HG03432 (cell line): ENCODE measurements at regions not wholly inside any gene's neighbourhood (a gene's known extent, or its start where the extent isn't known, plus 50 kb on each side); places are given as distances from the start of the nearest gene placed in this dataset.
A peak's percentile ranks its signal among the peaks of the same experiment; 100 is the strongest.
"Not testable (repeated sequence)": the region's sequence is repeated elsewhere in the genome, so short reads cannot be mapped to it uniquely, and the experiment has no call there.

Source experiments
- ATAC-seq: cut with Tn5 transposase; IDR thresholded peaks from one replicate; pipeline ENCODE4 v1.9.1; 2021; ENCODE audit warnings: mild to moderate bottlenecking, moderate library complexity; ENCODE audit not compliant: unreplicated experiment

DNA sequence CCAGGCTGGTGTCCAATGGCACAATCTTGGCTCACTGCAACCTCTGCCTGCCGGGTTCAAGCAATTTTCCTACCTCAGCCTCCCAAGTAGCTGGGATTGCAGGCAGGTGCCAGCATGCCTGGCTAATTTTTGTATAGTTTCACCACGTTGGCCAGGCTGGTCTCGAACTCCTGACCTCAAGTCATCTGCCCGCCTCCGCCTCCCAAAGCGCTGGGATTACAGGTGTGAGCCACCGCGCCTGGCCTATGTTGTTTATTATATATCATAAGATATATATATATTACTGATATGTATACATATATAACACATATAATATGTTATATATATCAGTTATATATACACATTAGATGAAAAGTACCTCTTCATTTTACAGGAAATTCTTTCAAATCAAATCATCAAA is 914.7 kb downstream of the FOXD4L5 start:
- not testable (repeated sequence) for ATAC-seq

DNA sequence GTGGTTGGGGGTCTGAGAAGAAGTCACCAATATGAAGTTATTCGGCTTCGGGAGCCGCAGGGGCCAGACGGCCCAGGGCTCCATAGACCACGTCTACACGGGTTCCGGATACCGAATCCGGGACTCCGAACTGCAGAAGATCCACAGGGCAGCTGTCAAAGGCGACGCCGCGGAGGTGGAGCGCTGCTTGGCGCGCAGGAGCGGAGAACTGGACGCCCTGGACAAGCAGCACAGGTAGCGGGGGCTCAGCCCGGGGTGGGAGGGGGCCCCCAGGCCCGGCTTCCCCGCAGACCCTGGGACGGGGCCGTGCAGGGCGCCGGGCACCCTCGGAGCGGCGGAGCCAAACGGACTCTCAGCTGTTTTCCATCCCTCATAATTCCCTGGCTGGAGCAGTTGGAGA is 915.4 kb downstream of the FOXD4L5 start:
- ATAC-seq: not testable (repeated sequence)

DNA sequence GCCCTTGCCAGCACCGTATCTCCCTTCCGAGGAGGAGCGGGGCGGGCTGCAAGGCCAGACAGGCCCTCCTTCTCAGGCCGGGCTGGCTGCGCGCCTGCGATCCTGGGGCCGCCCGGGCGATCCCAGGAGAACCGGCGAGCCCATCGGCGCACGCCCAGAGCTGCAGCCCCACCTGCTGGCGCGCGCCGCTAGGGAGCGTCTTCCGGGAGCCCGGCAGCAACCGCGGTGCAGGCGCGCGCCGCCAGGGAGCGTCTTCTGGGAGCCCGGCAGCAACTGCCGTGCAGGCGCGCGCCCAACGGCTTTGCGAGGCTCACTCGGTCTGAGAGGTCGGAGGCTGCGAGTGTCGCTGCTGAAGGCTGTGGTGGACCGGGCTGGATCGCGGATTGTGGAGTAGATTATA is 915.9 kb downstream of the FOXD4L5 start:
- peak; percentile 100 for ATAC-seq

DNA sequence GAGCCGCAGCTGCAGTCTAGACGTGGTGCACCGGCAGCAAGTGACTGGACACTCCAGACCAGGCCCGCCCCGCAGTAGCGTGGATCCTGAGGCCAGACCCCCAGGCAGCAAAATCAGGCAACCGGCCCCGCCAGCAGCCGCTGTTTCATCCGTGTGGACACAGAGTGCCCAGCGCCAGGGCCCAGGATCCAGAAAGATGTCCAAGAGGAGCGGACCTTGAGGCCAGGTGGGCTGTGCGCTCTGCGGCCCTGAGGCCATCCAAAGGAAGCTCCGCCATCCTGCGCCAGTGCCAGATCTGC is 916.4 kb downstream of the FOXD4L5 start:
- not testable (repeated sequence) for ATAC-seq

DNA sequence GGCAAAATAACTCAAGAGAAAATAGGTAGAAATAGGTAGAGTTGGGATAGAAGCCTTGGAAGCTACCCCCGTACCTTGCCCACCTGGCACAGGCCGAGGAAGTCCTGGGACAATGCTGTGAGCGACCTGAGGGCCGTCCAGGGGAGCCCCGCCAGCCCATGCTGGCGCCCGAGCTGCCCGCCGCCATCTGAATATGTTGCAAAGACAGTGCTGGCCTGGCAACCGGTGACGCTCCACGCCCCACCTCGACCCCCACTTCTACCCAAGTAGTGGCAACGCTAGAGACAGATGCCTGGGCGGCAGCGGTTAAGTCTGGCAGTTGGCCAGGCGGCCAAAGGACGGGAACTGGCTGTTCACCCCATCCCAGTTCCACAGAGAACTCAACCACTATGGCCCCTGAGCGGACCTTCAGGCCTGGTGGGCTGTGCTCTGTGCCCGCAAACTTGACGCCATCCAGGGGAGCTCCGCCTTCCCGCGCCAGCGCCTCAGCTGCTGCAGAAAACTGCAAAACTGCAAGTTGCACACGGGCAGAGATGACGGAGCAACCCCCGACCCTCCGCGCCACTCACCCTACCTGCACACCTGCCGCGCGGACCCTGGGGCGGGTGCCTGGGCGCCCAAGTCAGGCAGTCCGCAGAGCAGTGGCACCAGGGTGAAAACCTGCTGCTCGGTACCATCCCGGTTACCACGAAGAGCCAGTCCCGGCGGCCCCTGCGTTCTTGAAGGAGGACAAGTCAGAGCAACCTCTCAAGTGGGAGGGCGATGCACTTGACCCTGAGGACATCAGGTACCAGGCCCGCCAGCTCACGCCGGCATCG is 917.0 kb downstream of the FOXD4L5 start:
- not testable (repeated sequence) for ATAC-seq
